Endothelial cell of umbilical vein (primary cell): ENCODE measurements at regions not wholly inside any gene's neighbourhood (a gene's known extent, or its start where the extent isn't known, plus 50 kb on each side); places are given as distances from the start of the nearest gene placed in this dataset.

Experiments used
- BruUV-seq: library from RNA; stranded (reverse); fragments of 400-500 nt; replicated peaks from 2 replicates; lab custom pipeline; 2021; lab: Mats Ljungman, UMichigan
- CTCF ChIA-PET: fragments of 300-600, 350-600 bp; sonication (Branson Sonifier 250); formaldehyde crosslinking; loops from one replicate; lab custom pipeline; 2021; ENCODE audit warnings: antibody characterized with exemption, inconsistent platforms; lab: Charles Lee
- POLR2A ChIA-PET: fragments of 300-600, 350-600 bp; sonication (Branson Sonifier 250); formaldehyde crosslinking; loops from one replicate; lab custom pipeline; 2021; ENCODE audit warnings: antibody characterized with exemption, inconsistent platforms; lab: Charles Lee
- DNase-seq: peaks from one replicate; pipeline ENCODE4 v3.0.0-alpha.2; 2011; ENCODE audit warnings: low read depth, low spot score
- FAIRE-seq: peaks from 2 replicates; lab custom pipeline; 2011; peaks lifted over from hg19 to GRCh38; lab: Jason Lieb, UNC
- H2AFZ ChIP-seq: 2 replicates; pipeline ENCODE4 v1.6.0; 2012; ENCODE audit warnings: low read depth, low read length, control low read depth, inconsistent platforms
- H3K27ac ChIP-seq: 2 replicates; pipeline ENCODE4 v1.5.1; 2011; ENCODE audit warnings: low read depth, mild to moderate bottlenecking, control low read depth, low read length, moderate library complexity; ENCODE audit not compliant: insufficient read depth
- H3K27me3 ChIP-seq, 2 experiments: 2 replicates each; pipeline versions ENCODE4 v1.6.0 to v1.6.1; 2011; ENCODE audit warnings: low read length in 2 of 2, mixed read lengths in 1 of 2; ENCODE audit not compliant: control insufficient read depth in 2 of 2, insufficient read depth in 2 of 2
- H3K36me3 ChIP-seq, 2 experiments: 2 replicates in 1 of 2; 3 replicates in 1 of 2; pipeline ENCODE4 v1.5.1; 2011; ENCODE audit warnings: low read length in 2 of 2, mild to moderate bottlenecking in 1 of 2, moderate library complexity in 1 of 2; ENCODE audit not compliant: control insufficient read depth in 2 of 2, insufficient read depth in 2 of 2; ENCODE audit errors: extremely low read depth in 1 of 2
- H3K4me1 ChIP-seq: 3 replicates; pipeline ENCODE4 v1.5.1; 2011; ENCODE audit warnings: mild to moderate bottlenecking, low read length; ENCODE audit not compliant: control insufficient read depth, insufficient read depth; ENCODE audit errors: extremely low read depth
- H3K4me2 ChIP-seq: 2 replicates; pipeline ENCODE4 v1.6.1; 2011; ENCODE audit warnings: low read length, control low read depth, mixed read lengths; ENCODE audit not compliant: insufficient read depth
- H3K4me3 ChIP-seq, 3 experiments: fragments of 200-600 bp in 1 of 3; sonication (generic), shearing (Covaris generic) in 1 of 3; replicated peaks in 1 of 3; 2 replicates each; pipeline ENCODE4 v1.5.1; 2011 to 2016; ENCODE audit warnings: control low read depth in 3 of 3, low read length in 3 of 3, mild to moderate bottlenecking in 2 of 3, inconsistent platforms in 1 of 3, low read depth in 1 of 3, moderate library complexity in 1 of 3; ENCODE audit not compliant: insufficient read depth in 1 of 3
- H3K79me2 ChIP-seq: 2 replicates; pipeline ENCODE4 v1.6.0; 2012; ENCODE audit warnings: low read length, inconsistent platforms; ENCODE audit not compliant: control insufficient read depth, insufficient read depth
- H3K9ac ChIP-seq: replicated peaks from 2 replicates; pipeline ENCODE3; 2011; ENCODE audit warnings: low read length, control low read depth; ENCODE audit not compliant: insufficient read depth; ENCODE audit errors: extremely low read depth
- H3K9me1 ChIP-seq: replicated peaks from 3 replicates; pipeline ENCODE4 v1.6.0; 2011; ENCODE audit warnings: mild to moderate bottlenecking, low read length; ENCODE audit not compliant: control insufficient read depth, insufficient read depth; ENCODE audit errors: extremely low read depth
- H3K9me3 ChIP-seq: replicated peaks from 2 replicates; pipeline ENCODE4 v1.5.1; 2012; ENCODE audit warnings: low read length, inconsistent platforms; ENCODE audit not compliant: control insufficient read depth, insufficient read depth
- H4K20me1 ChIP-seq: replicated peaks from 2 replicates; pipeline ENCODE3; 2011; ENCODE audit warnings: mild to moderate bottlenecking, low read length; ENCODE audit not compliant: control insufficient read depth, insufficient read depth; ENCODE audit errors: extremely low read depth
- CTCF ChIP-seq, 2 donors: IDR thresholded peaks; 1 replicate in 1 of 2; 2 replicates in 1 of 2; pipeline ENCODE4 v1.5.1; 2011; ENCODE audit warnings: low read length in 2 of 2, mild to moderate bottlenecking in 2 of 2, moderate library complexity in 2 of 2, control low read depth in 1 of 2, inconsistent platforms in 1 of 2, low read depth in 1 of 2; ENCODE audit not compliant: insufficient read depth in 1 of 2; ENCODE audit errors: extremely low read depth in 1 of 2
- EZH2 ChIP-seq: IDR thresholded peaks from 2 replicates; pipeline ENCODE4 v1.6.1; 2012; ENCODE audit warnings: borderline replicate concordance, low read depth, mild to moderate bottlenecking, moderate library complexity, low read length, inconsistent platforms; ENCODE audit not compliant: severe bottlenecking
- FOS ChIP-seq: IDR thresholded peaks from 2 replicates; pipeline ENCODE4 v1.6.1; 2011; ENCODE audit warnings: mild to moderate bottlenecking, low read length, moderate library complexity, borderline replicate concordance; ENCODE audit not compliant: insufficient read depth
- GATA2 ChIP-seq: IDR thresholded peaks from 2 replicates; pipeline ENCODE4 v1.7.0; 2011; ENCODE audit warnings: low read depth, mild to moderate bottlenecking, moderate library complexity, mixed read lengths, low read length; ENCODE audit not compliant: insufficient read length, insufficient read depth
- JUN ChIP-seq: IDR thresholded peaks from 2 replicates; pipeline ENCODE4 v1.6.1; 2011; ENCODE audit warnings: borderline replicate concordance, low read depth; ENCODE audit not compliant: insufficient read length, insufficient read depth
- MAX ChIP-seq: IDR thresholded peaks from 2 replicates; pipeline ENCODE4 v1.6.1; 2011; ENCODE audit not compliant: insufficient read depth, insufficient read length
- MYC ChIP-seq: IDR thresholded peaks from one replicate; pipeline ENCODE4 v1.6.1; 2011; ENCODE audit warnings: mild to moderate bottlenecking, low read depth, low read length
- POLR2A ChIP-seq: IDR thresholded peaks from 2 replicates; pipeline ENCODE4 v1.6.1; 2012; ENCODE audit warnings: low read depth, mild to moderate bottlenecking, control low read depth, low read length
- POLR2AphosphoS5 ChIP-seq: IDR thresholded peaks from 2 replicates; pipeline ENCODE4 v1.6.1; 2012; ENCODE audit warnings: low read depth, mild to moderate bottlenecking, control low read depth, low read length, moderate library complexity; ENCODE audit not compliant: insufficient read depth
- dilution Hi-C: fragments of 300-500 bp; cut with MboI; formaldehyde crosslinking; loops from one replicate; pipeline ENCODE4 v1.15.0; 2019; ENCODE audit warnings: low sequenced_read_pairs; ENCODE audit not compliant: extremely low pct_ligation_motif_present
- intact Hi-C: fragments of 100-400 bp; cut with micrococcal nuclease; formaldehyde crosslinking; loops from one replicate; pipeline ENCODE4 v1.10.0; 2022

- H3K4me1 ChIP-seq = no peaks in the 10 kb centered on the region
- BruUV-seq = no TSS peak
- H3K9ac ChIP-seq = no peak overlapping the region
- no peak overlapping the region for H3K4me3 ChIP-seq
- no peaks in the 10 kb centered on the region for H3K9me1 ChIP-seq
- FAIRE-seq = no peak
- no peak for TF ChIP-seq MYC
- no peak for TF ChIP-seq JUN
- TF ChIP-seq POLR2AphosphoS5 = no peak
- no peak for TF ChIP-seq POLR2A
- TF ChIP-seq MAX = no peak
- intact Hi-C loops (no loop called here), dilution Hi-C loops (no loop called here)
- H3K9me3 ChIP-seq = no peaks in the 10 kb centered on the region
- no peaks in the 10 kb centered on the region for H3K79me2 ChIP-seq
- H4K20me1 ChIP-seq = no peaks in the 10 kb centered on the region
- no peaks in the 10 kb centered on the region for H3K36me3 ChIP-seq
- ChIA-PET POLR2A (no interaction called here), CTCF (no interaction called here)
- no peaks in the 10 kb centered on the region for H3K27me3 ChIP-seq
- no peak overlapping the region for H2AFZ ChIP-seq
- no peak overlapping the region for H3K4me2 ChIP-seq
- no peak overlapping the region for H3K27ac ChIP-seq
- no peak for DNase-seq
Measured at GRCh38 chr9:23934291-23934906, 108.4 kb upstream of the ELAVL2 start.

GRCh38 chr9:23933348-23933747, 107.3 kb upstream of the ELAVL2 start:
- Histone ChIP-seq H4K20me1 (no peaks in the 10 kb centered on the region), H2AFZ (no peak overlapping the region), H3K36me3 (no peaks in the 10 kb centered on the region), H3K4me2 (no peak overlapping the region), H3K9me1 (no peaks in the 10 kb centered on the region), H3K4me3 (no peak overlapping the region), H3K27ac (no peak overlapping the region), H3K4me1 (no peaks in the 10 kb centered on the region), H3K9me3 (no peaks in the 10 kb centered on the region), H3K79me2 (no peaks in the 10 kb centered on the region), H3K9ac (no peak overlapping the region), H3K27me3 (no peaks in the 10 kb centered on the region)
- no TSS peak for BruUV-seq
- dilution Hi-C loops = no loop called here
- FAIRE-seq (no peak), DNase-seq (no peak)
- ChIA-PET POLR2A (no interaction called here), CTCF (no interaction called here)
- no peak for TF ChIP-seq CTCF (IDR thresholded peaks at IDR 0.05; ENCODE audit: extremely low read depth in 1 of 2, insufficient read depth in 1 of 2, low read depth in 1 of 2, low read length in 2 of 2)
- no peak for TF ChIP-seq GATA2
- no peak for TF ChIP-seq JUN
- no peak for TF ChIP-seq FOS
- TF ChIP-seq EZH2 = no peak
- TF ChIP-seq POLR2AphosphoS5 = no peak
- TF ChIP-seq POLR2A = no peak
- TF ChIP-seq MAX = no peak
- no peak for TF ChIP-seq MYC
- intact Hi-C loops = no loop called here
